ENCODE measurements at regions not wholly inside any gene's neighbourhood (a gene's known extent, or its start where the extent isn't known, plus 50 kb on each side); places are given as distances from the start of the nearest gene placed in this dataset.

GRCh38 chr21:36579898-36580297 lies 100.0 kb upstream of the CLDN14 start:
- TF ChIP-seq CTCF (IDR thresholded peaks at IDR 0.05) (no peak), POLR2A (IDR thresholded peaks at IDR 0.05) (no peak)
